GM13976 (cell line): ENCODE measurements at regions not wholly inside any gene's neighbourhood (a gene's known extent, or its start where the extent isn't known, plus 50 kb on each side); places are given as distances from the start of the nearest gene placed in this dataset.
"Not testable (repeated sequence)": the region's sequence is repeated elsewhere in the genome, so short reads cannot be mapped to it uniquely, and the experiment has no call there.

Source experiments
- DNase-seq: peaks from one replicate; pipeline ENCODE4 v3.0.0; 2012; ENCODE audit warnings: low spot score
- CTCF ChIP-seq: IDR thresholded peaks from 2 replicates; pipeline ENCODE4 v1.5.1; 2012; ENCODE audit warnings: borderline replicate concordance, mild to moderate bottlenecking; ENCODE audit not compliant: insufficient read depth; ENCODE audit errors: extremely low read depth, missing control alignments, control extremely low read depth
- in situ Hi-C: fragments of 300-500 bp; cut with MboI; formaldehyde crosslinking; loops from one replicate; pipeline ENCODE4 v1.12.0; 2022; ENCODE audit warnings: low sequenced_read_pairs, mixed read lengths, inconsistent platforms; ENCODE audit not compliant: unreplicated experiment

DNA sequence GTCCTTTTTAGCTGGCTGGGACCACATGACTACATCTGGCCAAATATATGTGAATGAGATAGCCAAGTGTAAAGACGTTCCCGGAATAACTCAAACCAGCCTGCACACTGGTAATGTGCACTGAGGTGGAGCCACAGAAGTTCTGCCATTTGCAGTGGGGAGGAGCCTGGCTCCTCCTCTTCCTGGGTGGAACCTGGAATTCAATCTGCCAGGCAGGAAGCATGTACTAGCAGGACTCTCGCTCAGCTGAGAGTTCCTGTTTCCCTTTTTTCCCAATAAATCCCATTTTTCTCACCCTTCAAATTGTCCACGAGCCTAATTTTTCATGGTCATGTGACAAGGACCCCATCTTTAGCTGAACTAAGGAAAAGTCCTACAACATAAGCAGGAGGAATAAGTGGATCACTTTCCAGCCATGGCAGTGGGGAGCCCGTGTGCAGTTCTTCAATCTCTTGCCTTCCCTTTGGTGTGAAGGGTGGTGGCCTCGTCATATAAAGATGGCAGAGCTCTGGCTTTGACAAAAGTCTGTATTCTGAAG lies 183.2 kb downstream of the UXS1 start:
- DNase-seq = no peak
- in situ Hi-C loops = no loop called here
- no peak for TF ChIP-seq CTCF

DNA sequence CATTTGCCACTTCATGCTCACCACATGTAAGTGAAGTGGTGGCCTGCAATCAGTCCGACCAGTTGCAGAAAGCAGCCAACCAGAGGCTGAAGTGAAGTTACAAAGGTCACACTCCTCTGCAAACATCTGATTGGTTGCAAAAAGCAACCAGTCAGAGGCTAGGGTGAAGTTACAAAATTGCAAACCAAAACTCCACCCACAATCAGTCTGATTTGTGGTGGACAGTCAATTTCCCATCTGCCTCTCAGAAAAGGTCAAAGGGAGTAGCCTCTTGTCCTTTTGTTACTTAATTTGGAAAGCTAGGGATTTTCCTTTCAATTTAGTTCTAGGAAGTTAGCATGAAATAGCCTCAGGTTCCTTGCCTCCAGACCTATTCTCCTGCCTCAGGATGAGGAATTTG lies 185.0 kb downstream of the UXS1 start:
- in situ Hi-C loops = no loop called here
- TF ChIP-seq CTCF = no peak
- no peak for DNase-seq

- in situ Hi-C loops = no loop called here
- no peak for DNase-seq
- TF ChIP-seq CTCF = no peak
Observed at GRCh38 chr2:106004851-106005250, 189.2 kb downstream of the UXS1 start.

GRCh38 chr2:105999211-105999989 lies 194.7 kb downstream of the UXS1 start:
- in situ Hi-C loops = no loop called here
- no peak for DNase-seq

DNA sequence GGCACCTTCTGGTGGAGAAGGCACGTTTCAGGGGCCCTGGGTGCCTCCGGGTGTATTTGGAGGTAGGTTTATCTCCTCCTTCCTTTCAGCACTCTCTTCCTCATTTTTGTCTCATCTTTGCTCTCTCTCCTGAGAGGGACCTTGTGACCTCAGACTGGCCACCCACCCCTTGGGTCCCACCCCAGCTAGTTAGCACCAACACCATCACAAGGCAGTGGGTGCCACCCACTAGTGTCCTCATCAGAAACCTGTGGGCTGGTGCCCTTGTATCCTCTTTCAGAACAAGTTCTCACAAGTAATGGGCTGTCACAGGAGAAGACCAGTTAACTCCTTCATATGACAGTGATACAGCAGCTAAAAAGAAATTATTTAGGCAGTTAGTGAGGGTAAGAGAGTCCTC lies 196.4 kb downstream of the UXS1 start:
- in situ Hi-C loops = no loop called here
- no peak for TF ChIP-seq CTCF

More at GRCh38 chr2:105999211-105999989, 194.7 kb downstream of the UXS1 start:
- no peak for TF ChIP-seq CTCF

GRCh38 chr2:105990624-105991023 lies 203.5 kb downstream of the UXS1 start:
- in situ Hi-C loops = no loop called here
- no peak for TF ChIP-seq CTCF
- DNase-seq = no peak

More for the DNA sequence above, 196.4 kb downstream of the UXS1 start:
- no peak for DNase-seq

DNA sequence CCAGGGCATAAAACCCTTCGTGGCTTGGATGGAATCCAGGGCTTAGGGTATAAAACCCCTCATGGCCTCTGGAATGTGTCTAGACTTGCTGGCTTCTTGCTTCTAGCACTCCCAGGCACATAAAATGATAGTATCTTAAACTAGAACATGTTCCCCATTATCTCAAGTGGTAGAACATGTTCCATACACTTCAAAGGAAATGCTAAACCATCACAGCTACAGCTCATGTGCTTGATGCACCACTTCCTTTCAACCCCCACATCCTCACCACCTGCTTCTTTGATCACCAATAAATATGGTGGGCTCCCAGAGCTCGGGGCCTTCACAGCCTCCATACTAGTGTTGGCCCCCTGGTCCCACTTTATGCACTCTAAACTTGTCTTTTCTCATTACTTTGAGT lies 204.3 kb downstream of the UXS1 start:
- DNase-seq, in situ Hi-C loops: not testable (repeated sequence)
